ENCODE measurements at regions not wholly inside any gene's neighbourhood (a gene's known extent, or its start where the extent isn't known, plus 50 kb on each side); places are given as distances from the start of the nearest gene placed in this dataset.
"Not testable (repeated sequence)": the region's sequence is repeated elsewhere in the genome, so short reads cannot be mapped to it uniquely, and the experiment has no call there.

DNA sequence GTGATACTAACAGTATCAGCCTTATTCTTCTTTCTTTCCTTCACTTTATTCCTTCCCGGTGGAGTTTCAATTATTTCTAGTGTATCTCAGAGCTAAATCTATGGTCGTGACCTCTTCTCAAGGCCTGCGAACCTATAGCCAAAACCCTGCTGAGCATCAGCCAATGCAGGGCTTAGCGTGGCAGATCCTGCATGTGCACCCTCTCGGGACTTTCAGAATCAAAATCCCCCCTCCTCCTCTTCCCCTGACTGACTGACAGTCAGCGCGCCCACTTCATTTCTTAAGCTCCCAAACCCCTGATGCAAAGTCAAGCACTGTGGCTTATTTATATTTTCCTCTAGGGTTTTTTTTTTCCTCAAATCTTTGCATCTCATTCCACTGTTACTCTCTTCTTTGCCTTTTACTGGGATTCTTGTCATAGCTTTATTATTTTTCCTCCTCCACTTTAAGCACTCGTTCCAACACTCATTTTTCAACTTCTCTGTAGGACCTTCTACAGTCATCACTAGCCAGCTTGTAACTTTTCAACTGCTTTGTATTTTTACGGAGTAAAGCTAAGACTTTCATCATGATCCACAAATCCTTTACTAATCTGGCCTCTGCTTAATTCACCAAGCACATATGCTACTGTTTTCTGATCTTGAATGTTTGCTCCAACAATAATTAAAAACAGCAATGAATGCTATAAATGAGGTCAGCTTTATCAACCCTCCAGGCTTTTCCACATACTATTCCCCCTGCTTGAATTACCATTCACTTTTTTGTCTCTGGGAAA, 896.5 kb upstream of the PIK3C3 start:
- in situ Hi-C loops (cut with MboI; ENCODE audit: low pct_unique_long_range_greater_than_20kb, low sequenced_read_pairs, unreplicated experiment), result no loop called here
- TF ChIP-seq, protein P1, sequence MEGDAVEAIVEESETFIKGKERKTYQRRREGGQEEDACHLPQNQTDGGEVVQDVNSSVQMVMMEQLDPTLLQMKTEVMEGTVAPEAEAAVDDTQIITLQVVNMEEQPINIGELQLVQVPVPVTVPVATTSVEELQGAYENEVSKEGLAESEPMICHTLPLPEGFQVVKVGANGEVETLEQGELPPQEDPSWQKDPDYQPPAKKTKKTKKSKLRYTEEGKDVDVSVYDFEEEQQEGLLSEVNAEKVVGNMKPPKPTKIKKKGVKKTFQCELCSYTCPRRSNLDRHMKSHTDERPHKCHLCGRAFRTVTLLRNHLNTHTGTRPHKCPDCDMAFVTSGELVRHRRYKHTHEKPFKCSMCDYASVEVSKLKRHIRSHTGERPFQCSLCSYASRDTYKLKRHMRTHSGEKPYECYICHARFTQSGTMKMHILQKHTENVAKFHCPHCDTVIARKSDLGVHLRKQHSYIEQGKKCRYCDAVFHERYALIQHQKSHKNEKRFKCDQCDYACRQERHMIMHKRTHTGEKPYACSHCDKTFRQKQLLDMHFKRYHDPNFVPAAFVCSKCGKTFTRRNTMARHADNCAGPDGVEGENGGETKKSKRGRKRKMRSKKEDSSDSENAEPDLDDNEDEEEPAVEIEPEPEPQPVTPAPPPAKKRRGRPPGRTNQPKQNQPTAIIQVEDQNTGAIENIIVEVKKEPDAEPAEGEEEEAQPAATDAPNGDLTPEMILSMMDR (IDR thresholded peaks at IDR 0.05; ENCODE audit: extremely low read depth, insufficient read depth, missing control alignments), result no peak
- DNase-seq (ENCODE audit: low spot score), result no peak

GRCh38 chr18:41052625-41053024, 902.4 kb upstream of the PIK3C3 start:
- TF ChIP-seq, protein P1 (IDR thresholded peaks at IDR 0.05; ENCODE audit: extremely low read depth, insufficient read depth, missing control alignments), result no peak
- no peak for DNase-seq (ENCODE audit: low spot score)
- in situ Hi-C loops (cut with MboI; ENCODE audit: low pct_unique_long_range_greater_than_20kb, low sequenced_read_pairs, unreplicated experiment), result no loop called here

DNA sequence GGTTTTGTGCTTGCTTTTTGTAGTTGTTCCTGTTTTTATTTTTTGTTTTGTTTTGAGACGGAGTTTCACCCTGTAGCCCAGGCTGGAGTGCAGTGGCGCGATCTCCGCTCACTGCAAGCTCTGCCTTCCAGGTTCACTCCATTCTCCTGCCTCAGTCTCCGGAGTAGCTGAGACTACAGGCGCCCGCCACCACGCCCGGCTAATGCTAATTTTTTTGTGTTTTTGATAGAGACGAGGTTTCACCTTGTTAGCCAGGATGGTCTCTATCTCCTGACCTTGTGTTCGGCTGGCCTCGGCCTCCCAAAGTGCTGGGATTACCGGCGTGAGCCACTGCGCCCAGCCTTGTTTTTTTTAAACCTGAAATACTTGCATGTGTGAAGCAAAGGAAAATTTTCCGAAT, 908.8 kb upstream of the PIK3C3 start:
- in situ Hi-C loops (cut with MboI; ENCODE audit: low pct_unique_long_range_greater_than_20kb, low sequenced_read_pairs, unreplicated experiment); DNase-seq (ENCODE audit: low spot score): not testable (repeated sequence)

DNA sequence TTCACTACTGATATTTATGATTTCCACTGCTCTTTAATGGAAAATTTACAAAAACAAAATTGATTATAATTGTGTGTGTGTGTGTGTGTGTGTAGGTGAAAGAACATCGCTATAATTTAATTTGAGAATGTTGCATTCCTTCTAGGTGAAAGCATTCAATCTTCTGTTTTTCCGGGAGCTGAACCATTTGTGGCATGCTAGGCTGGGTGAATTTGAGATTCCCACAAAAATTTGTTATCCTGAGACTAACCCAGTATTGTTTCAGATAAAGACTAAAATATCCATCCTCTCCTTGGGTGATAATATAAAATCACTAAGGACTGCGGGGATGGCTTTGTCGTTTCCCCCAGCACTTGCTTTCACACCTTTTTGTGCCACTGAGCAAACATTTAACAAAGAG, 911.2 kb upstream of the PIK3C3 start:
- DNase-seq (ENCODE audit: low spot score), result no peak
- in situ Hi-C loops (cut with MboI; ENCODE audit: low pct_unique_long_range_greater_than_20kb, low sequenced_read_pairs, unreplicated experiment), result no loop called here
- TF ChIP-seq, protein P1 (IDR thresholded peaks at IDR 0.05; ENCODE audit: extremely low read depth, insufficient read depth, missing control alignments), result no peak

GRCh38 chr18:41042866-41043265, 912.2 kb upstream of the PIK3C3 start:
- no peak for DNase-seq (ENCODE audit: low spot score)
- TF ChIP-seq, protein P1 (IDR thresholded peaks at IDR 0.05; ENCODE audit: extremely low read depth, insufficient read depth, missing control alignments), result no peak
- in situ Hi-C loops (cut with MboI; ENCODE audit: low pct_unique_long_range_greater_than_20kb, low sequenced_read_pairs, unreplicated experiment), result no loop called here

DNA sequence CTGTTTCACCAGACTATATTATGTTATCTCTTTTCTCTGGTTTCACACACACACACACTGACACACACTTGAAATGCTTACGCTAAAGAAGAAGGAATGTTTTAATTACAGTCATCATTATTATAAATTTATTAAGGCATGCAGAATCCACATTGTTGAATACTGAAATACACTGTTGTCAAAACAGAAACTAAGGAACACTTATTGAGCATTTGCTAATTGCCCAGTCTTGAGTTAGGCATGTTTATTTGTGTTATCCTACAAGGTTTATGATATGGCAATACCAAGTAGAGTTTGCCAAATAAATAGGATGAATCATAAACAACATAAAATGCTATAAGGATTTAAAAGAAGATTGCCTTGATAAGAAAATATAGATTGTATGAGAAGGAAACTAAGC, 917.0 kb upstream of the PIK3C3 start:
- TF ChIP-seq, protein P1 (IDR thresholded peaks at IDR 0.05; ENCODE audit: extremely low read depth, insufficient read depth, missing control alignments), result no peak
- DNase-seq (ENCODE audit: low spot score), result no peak
- in situ Hi-C loops (cut with MboI; ENCODE audit: low pct_unique_long_range_greater_than_20kb, low sequenced_read_pairs, unreplicated experiment), result no loop called here

DNA sequence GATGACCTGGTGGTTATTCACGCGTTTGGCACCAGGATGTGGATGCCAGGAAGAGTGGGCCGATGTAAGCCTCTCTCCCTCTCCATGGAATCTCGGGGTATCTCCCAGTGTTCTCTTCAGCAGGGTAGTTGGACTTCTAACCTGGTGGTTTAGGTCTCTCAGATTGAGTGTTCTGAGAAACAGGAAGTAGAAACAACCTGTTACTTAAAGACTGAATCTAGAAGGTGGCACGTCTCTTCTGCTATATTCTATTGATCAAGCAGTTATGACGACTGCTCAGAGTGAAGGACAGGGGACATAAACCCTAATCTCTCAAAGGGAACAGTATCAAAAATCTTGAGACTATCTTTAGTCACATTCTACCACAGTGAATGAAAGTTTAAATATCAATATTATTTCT, 918.7 kb upstream of the PIK3C3 start:
- in situ Hi-C loops (cut with MboI; ENCODE audit: low pct_unique_long_range_greater_than_20kb, low sequenced_read_pairs, unreplicated experiment), result no loop called here
- TF ChIP-seq, protein P1 (IDR thresholded peaks at IDR 0.05; ENCODE audit: extremely low read depth, insufficient read depth, missing control alignments), result no peak

More for the DNA sequence above, 918.7 kb upstream of the PIK3C3 start:
- DNase-seq (ENCODE audit: low spot score), result no peak
